ENCODE measurements at regions not wholly inside any gene's neighbourhood (a gene's known extent, or its start where the extent isn't known, plus 50 kb on each side); places are given as distances from the start of the nearest gene placed in this dataset.
A peak's percentile ranks its signal among the peaks of the same experiment; 100 is the strongest.
"Not testable (repeated sequence)": the region's sequence is repeated elsewhere in the genome, so short reads cannot be mapped to it uniquely, and the experiment has no call there.

GRCh38 chr5:92662741-92663140 lies 918.3 kb downstream of the NR2F1-AS1 start:
- Histone ChIP-seq H3K27me3 (ENCODE audit: control insufficient read depth, insufficient read depth, low read length) (no peaks in the 10 kb centered on the region), H3K9me3 (ENCODE audit: control insufficient read depth in 2 of 3, insufficient read depth in 1 of 3, low read length in 3 of 3) (no peaks in the 10 kb centered on the region), H3K4me1 (ENCODE audit: control insufficient read depth in 2 of 3, insufficient read depth in 2 of 3, low read depth in 1 of 3, low read length in 3 of 3) (no peaks in the 10 kb centered on the region), H3K9ac (ENCODE audit: low read length in 3 of 3) (no peak overlapping the region), H3K4me3 (ENCODE audit: low read length in 3 of 3) (peak overlapping the region in 1 of 3 donors; percentile 13), H3K27ac (ENCODE audit: low read depth in 2 of 2, low read length in 2 of 2) (no peak overlapping the region), H3K36me3 (ENCODE audit: control insufficient read depth in 2 of 3, insufficient read depth in 3 of 3, low read length in 3 of 3) (no peaks in the 10 kb centered on the region)
- DNase-seq (peak in 1 of 5 donors; percentile 29), FAIRE-seq (no peak)
- intact Hi-C loops (cut with DNase I) = no loop called here
- TF ChIP-seq CTCF (IDR thresholded peaks at IDR 0.05; ENCODE audit: borderline replicate concordance, extremely low read depth, insufficient read depth) = no peak

GRCh38 chr5:92659246-92659645 lies 921.8 kb downstream of the NR2F1-AS1 start:
- DNase-seq (no peak), FAIRE-seq (no peak)
- H3K4me1 ChIP-seq (ENCODE audit: control insufficient read depth in 2 of 3, insufficient read depth in 2 of 3, low read depth in 1 of 3, low read length in 3 of 3) = no peaks in the 10 kb centered on the region
- intact Hi-C loops (cut with DNase I) = no loop called here
- H3K9ac ChIP-seq (ENCODE audit: low read length in 3 of 3) = no peak overlapping the region
- no peaks in the 10 kb centered on the region for H3K27me3 ChIP-seq (ENCODE audit: control insufficient read depth, insufficient read depth, low read length)
- peak overlapping the region in 1 of 3 donors; percentile 55 for H3K4me3 ChIP-seq (ENCODE audit: low read length in 3 of 3)
- no peak overlapping the region for H3K27ac ChIP-seq (ENCODE audit: low read depth in 2 of 2, low read length in 2 of 2)
- no peaks in the 10 kb centered on the region for H3K36me3 ChIP-seq (ENCODE audit: control insufficient read depth in 2 of 3, insufficient read depth in 3 of 3, low read length in 3 of 3)
- TF ChIP-seq CTCF (IDR thresholded peaks at IDR 0.05; ENCODE audit: borderline replicate concordance, extremely low read depth, insufficient read depth) = no peak
- H3K9me3 ChIP-seq (ENCODE audit: control insufficient read depth in 2 of 3, insufficient read depth in 1 of 3, low read length in 3 of 3) = no peaks in the 10 kb centered on the region

GRCh38 chr5:92654601-92655000 lies 926.4 kb downstream of the NR2F1-AS1 start:
- H3K36me3 ChIP-seq (ENCODE audit: control insufficient read depth in 2 of 3, insufficient read depth in 3 of 3, low read length in 3 of 3); intact Hi-C loops (cut with DNase I); H3K27ac ChIP-seq (ENCODE audit: low read depth in 2 of 2, low read length in 2 of 2); H3K9me3 ChIP-seq (ENCODE audit: control insufficient read depth in 2 of 3, insufficient read depth in 1 of 3, low read length in 3 of 3); H3K4me1 ChIP-seq (ENCODE audit: control insufficient read depth in 2 of 3, insufficient read depth in 2 of 3, low read depth in 1 of 3, low read length in 3 of 3); H3K9ac ChIP-seq (ENCODE audit: low read length in 3 of 3); H3K27me3 ChIP-seq (ENCODE audit: control insufficient read depth, insufficient read depth, low read length); FAIRE-seq; DNase-seq; H3K4me3 ChIP-seq (ENCODE audit: low read length in 3 of 3): not testable (repeated sequence)

GRCh38 chr5:92653730-92654461 lies 927.1 kb downstream of the NR2F1-AS1 start:
- Histone ChIP-seq H3K9me3 (ENCODE audit: control insufficient read depth in 2 of 3, insufficient read depth in 1 of 3, low read length in 3 of 3) (no peaks in the 10 kb centered on the region), H3K4me3 (ENCODE audit: low read length in 3 of 3) (no peak overlapping the region), H3K4me1 (ENCODE audit: control insufficient read depth in 2 of 3, insufficient read depth in 2 of 3, low read depth in 1 of 3, low read length in 3 of 3) (no peaks in the 10 kb centered on the region), H3K9ac (ENCODE audit: low read length in 3 of 3) (no peak overlapping the region), H3K27me3 (ENCODE audit: control insufficient read depth, insufficient read depth, low read length) (no peaks in the 10 kb centered on the region), H3K27ac (ENCODE audit: low read depth in 2 of 2, low read length in 2 of 2) (no peak overlapping the region), H3K36me3 (ENCODE audit: control insufficient read depth in 2 of 3, insufficient read depth in 3 of 3, low read length in 3 of 3) (no peaks in the 10 kb centered on the region)
- FAIRE-seq (peak; percentile 76), DNase-seq (no peak)
- intact Hi-C loops (cut with DNase I) = no loop called here
- no peak for TF ChIP-seq CTCF (IDR thresholded peaks at IDR 0.05; ENCODE audit: borderline replicate concordance, extremely low read depth, insufficient read depth)
